ENCODE measurements at regions not wholly inside any gene's neighbourhood (a gene's known extent, or its start where the extent isn't known, plus 50 kb on each side); places are given as distances from the start of the nearest gene placed in this dataset.

- TF ChIP-seq CTCF (IDR thresholded peaks at IDR 0.05) = no peak
- TF ChIP-seq EP300 (IDR thresholded peaks at IDR 0.05) = no peak
- no peak for TF ChIP-seq POLR2A (IDR thresholded peaks at IDR 0.05)
These were observed 120.6 kb downstream of the SALL1 start for GRCh38 chr16:51030516-51030915.
